IMR-90 (cell line): ENCODE measurements at regions not wholly inside any gene's neighbourhood (a gene's known extent, or its start where the extent isn't known, plus 50 kb on each side); places are given as distances from the start of the nearest gene placed in this dataset.

Experiments used
- ATAC-seq: fragments of 200-7000 bp; cut with Tn5 transposase; 2 replicates; pipeline ENCODE4 v1.9.1; 2020; ENCODE audit warnings: low read depth, mild to moderate bottlenecking, moderate library complexity
- BruUV-seq: library from RNA; stranded (reverse); fragments of 400-500 nt; replicated peaks from 2 replicates; lab custom pipeline; 2021; lab: Mats Ljungman, UMichigan
- CTCF ChIA-PET: fragments of 300-600 bp; formaldehyde crosslinking; extraction: SDS; loops from one replicate; lab custom pipeline; 2021; ENCODE audit warnings: antibody characterized with exemption; lab: Yijun Ruan, JAX
- POLR2A ChIA-PET: fragments of 300-600 bp; sonication (Branson Sonifier 250); formaldehyde crosslinking; loops from one replicate; lab custom pipeline; 2022; ENCODE audit warnings: antibody characterized with exemption; ENCODE audit not compliant: unreplicated experiment; lab: Charles Lee
- DNase-seq: peaks from one replicate; pipeline ENCODE4 v3.0.0; 2013
- H2AFZ ChIP-seq: replicated peaks from 2 replicates; pipeline ENCODE3; 2013; ENCODE audit warnings: low read length, mild to moderate bottlenecking; ENCODE audit not compliant: poor library complexity
- H2AK5ac ChIP-seq: 2 replicates; pipeline ENCODE4 v1.6.1; 2013; ENCODE audit warnings: low read depth, low read length, inconsistent platforms
- H2AK9ac ChIP-seq: replicated peaks from 2 replicates; pipeline ENCODE3; 2013; ENCODE audit warnings: mild to moderate bottlenecking, low read depth, low read length, moderate library complexity; ENCODE audit not compliant: poor library complexity
- H2BK120ac ChIP-seq: 2 replicates; pipeline ENCODE4 v1.6.1; 2013; ENCODE audit warnings: low read depth, low read length, inconsistent platforms
- H2BK15ac ChIP-seq: 3 replicates; pipeline ENCODE4 v1.6.1; 2013; ENCODE audit warnings: low read depth, low read length, inconsistent platforms
- H2BK20ac ChIP-seq: 2 replicates; pipeline ENCODE4 v1.6.1; 2013; ENCODE audit warnings: low read depth, mild to moderate bottlenecking, inconsistent platforms, low read length, moderate library complexity
- H2BK5ac ChIP-seq: 2 replicates; pipeline ENCODE4 v1.6.1; 2013; ENCODE audit warnings: mild to moderate bottlenecking, low read depth, low read length, inconsistent platforms; ENCODE audit not compliant: poor library complexity, severe bottlenecking
- H3K14ac ChIP-seq: replicated peaks from 2 replicates; pipeline ENCODE4 v1.6.1; 2013; ENCODE audit warnings: low read depth, low read length, inconsistent platforms
- H3K18ac ChIP-seq: 2 replicates; pipeline ENCODE4 v1.6.1; 2013; ENCODE audit warnings: low read depth, low read length, control low read depth
- H3K23ac ChIP-seq: 2 replicates; pipeline ENCODE4 v1.6.1; 2013; ENCODE audit warnings: low read depth, low read length, inconsistent platforms
- H3K27ac ChIP-seq: 2 replicates; pipeline ENCODE4 v1.5.1; 2013; ENCODE audit warnings: mild to moderate bottlenecking, control low read depth, low read length; ENCODE audit not compliant: insufficient read depth
- H3K27me3 ChIP-seq: 2 replicates; pipeline ENCODE4 v1.6.1; 2013; ENCODE audit warnings: low read length; ENCODE audit not compliant: control insufficient read depth, insufficient read depth
- H3K36me3 ChIP-seq: 2 replicates; pipeline ENCODE4 v1.6.1; 2013; ENCODE audit warnings: low read length, mixed read lengths; ENCODE audit not compliant: control insufficient read depth, insufficient read depth
- H3K4ac ChIP-seq: 2 replicates; pipeline ENCODE4 v1.6.1; 2013; ENCODE audit warnings: low read depth, low read length, inconsistent platforms
- H3K4me1 ChIP-seq: 2 replicates; pipeline ENCODE4 v1.6.1; 2013; ENCODE audit warnings: low read length, mixed read lengths; ENCODE audit not compliant: control insufficient read depth, insufficient read depth
- H3K4me2 ChIP-seq: 2 replicates; pipeline ENCODE4 v1.6.1; 2013; ENCODE audit warnings: low read depth, mild to moderate bottlenecking, control low read depth, low read length, moderate library complexity
- H3K4me3 ChIP-seq: 2 replicates; pipeline ENCODE4 v1.5.1; 2013; ENCODE audit warnings: low read depth, mild to moderate bottlenecking, control low read depth, low read length, moderate library complexity; ENCODE audit not compliant: insufficient read depth
- H3K56ac ChIP-seq: 2 replicates; pipeline ENCODE4 v1.6.1; 2013; ENCODE audit warnings: low read length, inconsistent platforms; ENCODE audit not compliant: insufficient read depth; ENCODE audit errors: extremely low read depth
- H3K79me1 ChIP-seq, 2 experiments: 2 replicates each; pipeline ENCODE4 v1.6.1; 2013; ENCODE audit warnings: low read length in 2 of 2, inconsistent platforms in 1 of 2, low read depth in 1 of 2
- H3K9ac ChIP-seq: 2 replicates; pipeline ENCODE4 v1.6.1; 2013; ENCODE audit warnings: low read depth, low read length, control low read depth
- H3K9me1 ChIP-seq: 2 replicates; pipeline ENCODE4 v1.6.1; 2013; ENCODE audit warnings: low read length, inconsistent platforms; ENCODE audit not compliant: insufficient read depth
- H3K9me3 ChIP-seq: 2 replicates; pipeline ENCODE4 v1.6.1; 2013; ENCODE audit warnings: low read length; ENCODE audit not compliant: control insufficient read depth, insufficient read depth
- H4K20me1 ChIP-seq: 2 replicates; pipeline ENCODE4 v1.6.1; 2013; ENCODE audit warnings: low read length, inconsistent platforms; ENCODE audit not compliant: insufficient read depth
- H4K5ac ChIP-seq: 2 replicates; pipeline ENCODE4 v1.6.1; 2013; ENCODE audit warnings: mild to moderate bottlenecking, low read depth, low read length, control low read depth
- H4K8ac ChIP-seq, 2 experiments: 2 replicates each; pipeline ENCODE4 v1.6.1; 2013; ENCODE audit warnings: low read depth in 2 of 2, low read length in 2 of 2, control low read depth in 1 of 2, inconsistent platforms in 1 of 2
- H4K91ac ChIP-seq: 2 replicates; pipeline ENCODE4 v1.6.1; 2013; ENCODE audit warnings: low read depth, low read length, inconsistent platforms; ENCODE audit not compliant: insufficient read depth
- BHLHE40 ChIP-seq: fragments of 150-350 bp; IDR thresholded peaks from 2 replicates; pipeline ENCODE4 v1.6.1; 2016; ENCODE audit warnings: mild to moderate bottlenecking, low read depth, low read length
- CEBPB ChIP-seq: IDR thresholded peaks from 2 replicates; pipeline ENCODE4 v1.6.1; 2012; ENCODE audit warnings: low read depth, low read length, improper control_type of control experiment
- CHD1 ChIP-seq: IDR thresholded peaks from 2 replicates; pipeline ENCODE4 v1.6.1; 2012; ENCODE audit warnings: low read depth, low read length, improper control_type of control experiment
- FOS ChIP-seq: fragments of 150-350 bp; IDR thresholded peaks from 2 replicates; pipeline ENCODE4 v1.6.1; 2016; ENCODE audit warnings: low read depth, low read length
- MAFK ChIP-seq: IDR thresholded peaks from 2 replicates; pipeline ENCODE4 v1.6.1; 2012; ENCODE audit warnings: low read depth, low read length, improper control_type of control experiment
- POLR2A ChIP-seq: IDR thresholded peaks from 2 replicates; pipeline ENCODE4 v1.6.1; 2012; ENCODE audit warnings: mild to moderate bottlenecking, low read depth, low read length
- SMC3 ChIP-seq: fragments of 150-350 bp; IDR thresholded peaks from 2 replicates; pipeline ENCODE4 v1.6.1; 2016; ENCODE audit warnings: low read depth, mild to moderate bottlenecking, antibody characterized with exemption, low read length, moderate library complexity
- WGBS, 2 experiments: methylation state at CpG; one replicate each; pipeline versions ENCODE4 v1.1.5 to v1.1.7; 2013; ENCODE audit warnings: missing lambda C conversion rate in 2 of 2; ENCODE audit not compliant: insufficient read length in 1 of 2; ENCODE audit errors: extremely low coverage in 2 of 2; 5-methylcytosine and 5-hydroxymethylcytosine counted together
- dilution Hi-C: fragments of 300-500 bp; cut with HindIII; formaldehyde crosslinking; loops from one replicate; pipeline ENCODE4 v1.14.3; 2018; ENCODE audit warnings: low sequenced_read_pairs; ENCODE audit not compliant: unreplicated experiment
- in situ Hi-C: fragments of 300-500 bp; cut with MboI; formaldehyde crosslinking; loops from 3 replicates; pipeline ENCODE4 v1.14.3; 2019; ENCODE audit warnings: low sequenced_read_pairs, inconsistent platforms, mixed read lengths
- intact Hi-C: fragments of 100-400 bp; cut with micrococcal nuclease; formaldehyde crosslinking; loops from 2 replicates; pipeline ENCODE4 v1.10.0; 2022
- TF ChIP-seq, protein P1 (sequence below): conservative IDR thresholded peaks from 2 replicates; pipeline ENCODE4 v1.5.1; 2012; ENCODE audit warnings: mild to moderate bottlenecking, low read depth, low read length, improper control_type of control experiment
- TF ChIP-seq, protein P2 (sequence below): fragments of 150-350 bp; IDR thresholded peaks from 2 replicates; pipeline ENCODE4 v1.6.1; 2016; ENCODE audit warnings: low read depth, mild to moderate bottlenecking, low read length, moderate library complexity, borderline replicate concordance

DNA sequence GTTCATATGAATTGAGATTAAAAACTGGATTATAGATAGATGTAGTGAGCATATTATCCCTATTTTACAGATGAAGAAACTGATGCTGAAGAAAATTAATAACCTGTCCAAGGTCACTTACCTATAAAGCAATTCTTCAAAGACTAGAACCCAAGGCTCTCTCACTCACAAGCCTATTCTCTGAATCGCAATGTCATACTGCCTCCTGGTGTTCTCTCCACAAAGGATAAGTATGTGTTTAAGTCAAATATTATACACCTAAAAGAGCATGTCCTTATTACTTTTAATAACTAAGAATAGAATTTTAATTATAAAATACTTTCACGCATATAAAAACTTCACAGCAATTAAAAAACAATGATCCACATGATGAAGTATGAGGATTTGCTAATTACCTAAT is 721.3 kb upstream of the USP15 start:
- Histone ChIP-seq H3K18ac (no peak overlapping the region), H3K4ac (no peak overlapping the region), H3K56ac (no peak overlapping the region), H2BK15ac (no peak overlapping the region), H3K9me1 (no peaks in the 10 kb centered on the region), H4K5ac (no peak overlapping the region), H3K4me1 (no peaks in the 10 kb centered on the region), H2AFZ (no peak overlapping the region), H4K8ac (no peak overlapping the region), H3K36me3 (no peaks in the 10 kb centered on the region), H3K79me1 (no peaks in the 10 kb centered on the region), H3K4me3 (no peak overlapping the region), H3K14ac (no peak overlapping the region), H3K23ac (no peak overlapping the region), H2BK120ac (no peak overlapping the region), H3K9me3 (peaks cover 4% of the 10 kb centered on the region; the same call in 1 of the 2 replicates), H3K4me2 (no peak overlapping the region), H2BK20ac (no peak overlapping the region), H3K27ac (no peak overlapping the region), H3K27me3 (no peaks in the 10 kb centered on the region), H3K9ac (no peak overlapping the region), H4K91ac (no peak overlapping the region), H2AK5ac (no peak overlapping the region), H2BK5ac (no peak overlapping the region), H4K20me1 (no peaks in the 10 kb centered on the region), H2AK9ac (no peak overlapping the region)
- DNase-seq: no peak
- POLR2A ChIA-PET: no interaction called here
- no peak for ATAC-seq
- dilution Hi-C loops (no loop called here), intact Hi-C loops (no loop called here), in situ Hi-C loops (no loop called here)
- BruUV-seq: no TSS peak
- TF ChIP-seq, protein P1, sequence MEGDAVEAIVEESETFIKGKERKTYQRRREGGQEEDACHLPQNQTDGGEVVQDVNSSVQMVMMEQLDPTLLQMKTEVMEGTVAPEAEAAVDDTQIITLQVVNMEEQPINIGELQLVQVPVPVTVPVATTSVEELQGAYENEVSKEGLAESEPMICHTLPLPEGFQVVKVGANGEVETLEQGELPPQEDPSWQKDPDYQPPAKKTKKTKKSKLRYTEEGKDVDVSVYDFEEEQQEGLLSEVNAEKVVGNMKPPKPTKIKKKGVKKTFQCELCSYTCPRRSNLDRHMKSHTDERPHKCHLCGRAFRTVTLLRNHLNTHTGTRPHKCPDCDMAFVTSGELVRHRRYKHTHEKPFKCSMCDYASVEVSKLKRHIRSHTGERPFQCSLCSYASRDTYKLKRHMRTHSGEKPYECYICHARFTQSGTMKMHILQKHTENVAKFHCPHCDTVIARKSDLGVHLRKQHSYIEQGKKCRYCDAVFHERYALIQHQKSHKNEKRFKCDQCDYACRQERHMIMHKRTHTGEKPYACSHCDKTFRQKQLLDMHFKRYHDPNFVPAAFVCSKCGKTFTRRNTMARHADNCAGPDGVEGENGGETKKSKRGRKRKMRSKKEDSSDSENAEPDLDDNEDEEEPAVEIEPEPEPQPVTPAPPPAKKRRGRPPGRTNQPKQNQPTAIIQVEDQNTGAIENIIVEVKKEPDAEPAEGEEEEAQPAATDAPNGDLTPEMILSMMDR: no peak
- no peak for TF ChIP-seq SMC3
- no peak for TF ChIP-seq CHD1
- TF ChIP-seq CEBPB: no peak
- no peak for TF ChIP-seq BHLHE40
- TF ChIP-seq, protein P2, sequence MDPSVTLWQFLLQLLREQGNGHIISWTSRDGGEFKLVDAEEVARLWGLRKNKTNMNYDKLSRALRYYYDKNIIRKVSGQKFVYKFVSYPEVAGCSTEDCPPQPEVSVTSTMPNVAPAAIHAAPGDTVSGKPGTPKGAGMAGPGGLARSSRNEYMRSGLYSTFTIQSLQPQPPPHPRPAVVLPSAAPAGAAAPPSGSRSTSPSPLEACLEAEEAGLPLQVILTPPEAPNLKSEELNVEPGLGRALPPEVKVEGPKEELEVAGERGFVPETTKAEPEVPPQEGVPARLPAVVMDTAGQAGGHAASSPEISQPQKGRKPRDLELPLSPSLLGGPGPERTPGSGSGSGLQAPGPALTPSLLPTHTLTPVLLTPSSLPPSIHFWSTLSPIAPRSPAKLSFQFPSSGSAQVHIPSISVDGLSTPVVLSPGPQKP: no peak
- no peak for TF ChIP-seq MAFK
- no peak for TF ChIP-seq POLR2A
- no peak for TF ChIP-seq FOS
- no CpG with 5 or more reads among the region's 2 CpGs for WGBS, 2 experiments
- CTCF ChIA-PET: no interaction called here
